HK-2 (cell line): ENCODE measurements at regions not wholly inside any gene's neighbourhood (a gene's known extent, or its start where the extent isn't known, plus 50 kb on each side); places are given as distances from the start of the nearest gene placed in this dataset.
"Not testable (repeated sequence)": the region's sequence is repeated elsewhere in the genome, so short reads cannot be mapped to it uniquely, and the experiment has no call there.

ENCODE experiments used
- DNase-seq: peaks from one replicate; pipeline ENCODE4 v3.0.0-alpha.2; 2018; ENCODE audit not compliant: unreplicated experiment

- no peak for DNase-seq
Measured at GRCh38 chr7:36037121-36037662, 115.9 kb upstream of the EEPD1 start.

- no peak for DNase-seq
Measured at GRCh38 chr7:36038063-36038721, 114.9 kb upstream of the EEPD1 start.

- no peak for DNase-seq
Measured at GRCh38 chr7:36039243-36039642, 113.8 kb upstream of the EEPD1 start.

- no peak for DNase-seq
Measured at GRCh38 chr7:36039671-36040070, 113.4 kb upstream of the EEPD1 start.

- no peak for DNase-seq
Measured at GRCh38 chr7:36040679-36041078, 112.4 kb upstream of the EEPD1 start.

GRCh38 chr7:36044101-36044892 lies 108.8 kb upstream of the EEPD1 start:
- no peak for DNase-seq

GRCh38 chr7:36045326-36045725 lies 107.7 kb upstream of the EEPD1 start:
- no peak for DNase-seq

- no peak for DNase-seq
Measured at GRCh38 chr7:36045830-36046341, 107.2 kb upstream of the EEPD1 start.

GRCh38 chr7:36047091-36047658 lies 105.9 kb upstream of the EEPD1 start:
- DNase-seq: no peak

- DNase-seq: no peak
Measured at GRCh38 chr7:36048141-36048901, 104.7 kb upstream of the EEPD1 start.

GRCh38 chr7:36048902-36049240 lies 104.2 kb upstream of the EEPD1 start:
- no peak for DNase-seq

- DNase-seq: no peak
Measured at GRCh38 chr7:36051501-36051900, 101.6 kb upstream of the EEPD1 start.

- DNase-seq: no peak
Measured at GRCh38 chr7:36053589-36053988, 99.5 kb upstream of the EEPD1 start.

GRCh38 chr7:36054637-36055036 lies 98.4 kb upstream of the EEPD1 start:
- no peak for DNase-seq

GRCh38 chr7:36055207-36055606 lies 97.8 kb upstream of the EEPD1 start:
- DNase-seq: no peak

- no peak for DNase-seq
Measured at GRCh38 chr7:36057323-36057722, 95.7 kb upstream of the EEPD1 start.

- no peak for DNase-seq
Measured at GRCh38 chr7:36058020-36058592, 94.9 kb upstream of the EEPD1 start.

- not testable (repeated sequence) for DNase-seq
Measured at GRCh38 chr7:36060388-36060787, 92.7 kb upstream of the EEPD1 start.

GRCh38 chr7:36062154-36062815 lies 90.8 kb upstream of the EEPD1 start:
- no peak for DNase-seq

GRCh38 chr7:36064676-36065075 lies 88.4 kb upstream of the EEPD1 start:
- DNase-seq: no peak
